GM19023 (cell line): ENCODE measurements at regions not wholly inside any gene's neighbourhood (a gene's known extent, or its start where the extent isn't known, plus 50 kb on each side); places are given as distances from the start of the nearest gene placed in this dataset.

Source experiments
- ATAC-seq: cut with Tn5 transposase; IDR thresholded peaks from one replicate; pipeline ENCODE4 v1.9.1; 2021; ENCODE audit warnings: mild to moderate bottlenecking, moderate library complexity; ENCODE audit not compliant: unreplicated experiment

DNA sequence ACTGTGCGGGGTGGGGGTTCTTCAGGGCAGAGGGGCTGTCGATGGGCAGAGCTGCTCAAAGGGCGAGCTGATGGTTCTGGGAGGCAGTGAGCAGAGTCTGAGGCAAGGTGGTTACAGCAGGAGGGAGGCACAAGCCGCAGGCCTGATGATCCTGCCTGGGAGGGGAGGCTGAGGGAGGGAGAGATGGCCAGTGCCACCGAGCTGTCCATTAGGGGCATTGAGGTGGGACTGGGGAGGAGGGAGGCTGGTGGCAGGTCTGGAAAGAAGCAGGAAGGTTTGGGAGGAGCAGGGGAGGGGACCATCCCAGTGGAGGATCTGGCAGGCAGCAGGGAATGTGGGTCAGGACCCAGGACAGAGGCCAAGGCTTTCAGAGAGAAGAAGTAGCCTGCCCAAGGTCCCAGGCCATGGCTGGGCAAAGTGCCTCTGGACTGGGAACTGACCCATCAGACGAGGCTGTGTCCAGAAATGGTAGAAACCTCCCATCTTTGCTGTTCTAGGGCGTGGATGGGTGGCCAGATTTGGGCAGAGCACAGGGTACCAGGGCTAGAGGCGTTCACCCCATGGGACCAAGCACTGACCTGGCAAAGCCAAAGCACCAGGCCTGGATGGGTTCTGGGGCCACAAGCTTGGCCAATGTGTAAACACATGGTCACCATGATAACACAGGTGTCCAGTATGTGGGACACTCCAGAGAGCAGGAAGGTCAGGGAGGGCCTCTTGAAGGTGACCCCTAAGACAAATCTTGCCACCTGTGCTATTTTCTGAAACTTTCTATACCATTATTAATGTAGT is 55.5 kb downstream of the INHBB start:
- no peak for ATAC-seq

DNA sequence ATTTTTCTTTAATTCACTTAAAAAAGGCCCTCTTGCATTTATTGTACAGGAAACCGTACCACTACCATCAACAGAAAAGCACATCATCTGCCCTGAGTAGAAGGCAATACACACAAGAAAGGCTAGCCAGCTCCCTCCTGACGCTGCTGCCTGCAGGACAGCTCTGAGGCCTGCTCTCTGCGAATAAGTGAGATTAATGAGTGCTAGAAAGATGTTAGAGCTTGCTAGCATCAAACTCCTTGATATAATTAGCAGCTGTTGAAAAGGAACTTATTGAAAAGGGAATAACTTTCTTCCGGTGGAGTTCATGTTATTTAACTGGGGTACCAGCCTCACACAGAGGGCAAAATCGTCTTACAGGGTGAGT is 56.1 kb downstream of the INHBB start:
- ATAC-seq: no peak

DNA sequence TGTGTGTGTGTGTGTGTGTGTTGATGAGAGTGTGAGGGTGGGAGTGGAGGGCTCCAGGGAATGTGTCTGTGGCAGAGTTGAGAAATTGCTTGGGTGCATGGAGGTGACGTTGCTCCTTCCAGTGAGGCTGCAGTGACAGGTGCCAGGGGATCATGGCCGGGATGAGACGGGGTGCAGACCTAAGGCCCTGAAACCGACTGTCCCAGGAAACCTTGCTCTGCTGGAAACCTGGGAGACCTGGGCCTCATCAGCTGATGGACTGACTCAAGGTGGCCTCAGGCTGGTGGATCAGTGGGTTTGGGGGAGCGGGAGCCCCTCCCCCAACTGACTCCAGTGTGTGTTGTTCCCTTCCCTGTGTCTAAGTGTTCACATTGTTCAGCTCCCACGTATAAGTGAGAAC is 56.6 kb downstream of the INHBB start:
- no peak for ATAC-seq

DNA sequence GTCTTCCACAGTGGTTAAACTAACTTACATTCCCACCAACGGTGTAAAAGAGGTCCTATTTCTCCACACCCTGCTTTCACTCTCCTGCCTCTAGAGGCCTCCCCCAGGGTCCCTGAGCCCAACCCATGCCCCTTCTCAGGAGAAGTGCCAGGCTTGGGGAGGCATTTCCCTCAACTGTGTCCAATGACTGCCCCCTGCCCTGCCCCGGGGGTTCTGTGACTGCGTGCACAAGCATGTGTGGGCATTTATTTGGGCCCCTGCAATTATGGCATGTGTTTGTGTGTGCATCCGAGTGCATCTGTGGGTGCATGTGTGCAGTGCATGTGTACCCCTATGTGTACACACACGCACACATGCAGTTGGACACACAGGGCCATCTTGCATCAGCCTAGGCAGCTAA is 57.3 kb downstream of the INHBB start:
- ATAC-seq: no peak

- ATAC-seq: no peak
These were observed 57.7 kb downstream of the INHBB start for GRCh38 chr2:120403676-120404075.

DNA sequence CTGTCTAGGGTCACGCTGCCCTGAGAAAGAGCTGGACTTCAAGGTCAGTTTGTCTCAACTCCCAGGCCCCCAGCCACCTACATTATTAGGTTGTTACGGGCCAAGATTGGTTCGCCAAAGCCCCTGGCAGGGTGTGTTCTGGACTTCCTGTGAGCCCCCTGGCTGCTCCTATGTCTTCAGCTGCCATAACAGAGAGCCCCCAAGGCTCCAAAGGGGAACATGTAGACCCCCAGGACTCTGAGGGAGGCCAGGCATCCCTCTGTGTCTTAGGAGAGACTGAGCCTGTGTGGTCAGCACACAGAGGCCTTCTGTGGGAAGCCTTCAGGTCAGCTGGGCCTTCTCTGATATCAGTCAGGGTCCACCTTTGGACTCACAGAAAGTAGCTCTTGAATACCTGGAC is 58.3 kb downstream of the INHBB start:
- no peak for ATAC-seq

DNA sequence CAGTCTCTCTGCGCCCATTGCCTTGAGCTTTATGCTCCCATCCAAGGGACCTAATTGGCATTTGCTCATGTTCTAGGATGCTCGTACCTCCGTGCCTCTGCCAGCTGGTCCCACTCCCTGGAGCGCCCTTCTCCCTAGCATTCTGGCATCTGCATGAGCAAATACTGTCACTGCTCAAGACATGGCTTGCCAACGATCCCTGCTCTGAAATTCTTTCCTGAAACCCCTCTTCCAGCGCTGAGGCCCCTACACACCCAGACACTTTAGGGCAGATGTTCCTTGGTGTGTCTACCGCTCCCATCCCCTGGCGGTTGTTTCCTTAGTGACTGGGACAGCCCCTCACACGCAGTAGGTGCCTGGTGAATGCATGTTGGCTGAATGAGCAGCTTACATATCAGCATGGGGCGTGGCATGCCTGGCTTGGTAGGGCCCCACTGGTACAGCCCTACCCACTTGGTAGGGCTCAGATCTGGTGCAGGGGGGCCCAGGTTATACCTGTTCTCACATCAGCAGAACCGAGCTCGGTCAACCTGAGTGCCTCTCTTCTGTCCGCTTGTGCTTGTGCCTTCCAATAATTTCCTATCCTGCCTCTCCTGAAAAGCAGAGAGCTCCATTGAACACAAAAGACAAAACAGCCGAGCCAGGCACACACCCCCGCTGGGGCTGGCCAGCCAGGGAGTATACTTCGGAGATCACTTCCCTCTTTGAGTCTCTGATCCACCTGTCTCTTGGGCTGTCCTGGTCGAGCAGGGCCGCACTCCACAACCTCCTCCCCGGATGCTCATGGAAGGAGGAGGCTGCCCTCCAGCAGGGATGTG is 59.2 kb downstream of the INHBB start:
- no peak for ATAC-seq

DNA sequence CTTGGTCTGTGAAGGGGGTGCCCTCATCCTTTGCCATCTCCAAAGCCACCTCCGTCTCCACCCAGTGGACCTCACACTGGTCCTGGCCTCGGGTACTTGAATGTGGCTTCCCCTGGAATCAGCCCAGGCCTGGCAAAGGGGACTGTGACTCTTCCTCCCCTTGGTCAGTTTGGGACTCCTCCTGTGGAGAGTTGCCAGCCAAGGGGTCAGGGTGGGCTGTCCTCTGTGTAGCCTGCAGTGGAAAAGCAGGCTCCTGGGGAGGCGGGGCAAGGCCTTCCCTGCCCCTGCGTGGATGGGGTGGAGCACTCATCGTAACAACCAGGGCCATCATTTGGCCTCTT is 59.8 kb downstream of the INHBB start:
- ATAC-seq: no peak

DNA sequence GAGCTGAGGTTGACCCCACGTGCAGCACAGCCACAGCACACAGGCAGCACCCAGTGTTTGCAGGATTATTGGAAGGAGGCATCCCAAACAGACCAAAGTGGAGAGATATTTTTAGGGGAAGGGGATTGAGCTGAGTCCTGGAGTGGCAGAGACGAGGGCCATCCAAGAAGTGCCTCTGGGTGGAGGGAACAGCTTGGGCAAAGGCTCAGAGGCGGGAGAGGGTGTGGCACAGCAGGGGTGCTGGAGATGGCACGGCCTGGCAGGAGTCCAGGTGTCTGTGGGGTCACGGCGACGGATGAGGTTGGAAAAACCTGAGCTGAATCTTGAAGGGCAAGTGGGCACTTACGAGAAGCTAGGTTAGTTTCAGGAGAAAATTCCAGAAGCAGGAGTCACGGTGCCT is 60.6 kb downstream of the INHBB start:
- no peak for ATAC-seq

DNA sequence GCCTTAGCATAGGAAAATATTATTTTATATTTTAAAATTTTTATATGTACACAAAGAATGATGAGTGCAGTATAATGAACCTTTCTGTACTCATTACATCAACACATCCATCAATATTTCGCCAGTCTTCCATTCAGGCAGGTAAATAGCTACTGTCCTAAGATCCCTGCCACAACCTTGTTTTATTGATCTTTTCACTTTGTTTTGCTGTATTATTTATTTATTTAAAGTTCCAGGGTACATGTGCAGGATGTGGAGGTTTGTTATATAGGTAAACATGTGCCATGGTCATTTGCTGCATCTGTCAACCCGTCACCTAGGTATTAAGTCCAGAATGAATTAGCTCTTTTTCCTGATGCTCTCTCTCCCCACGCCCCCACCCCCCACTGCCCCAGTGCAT is 64.6 kb downstream of the INHBB start:
- no peak for ATAC-seq

- ATAC-seq: no peak
These were observed 69.1 kb downstream of the INHBB start for GRCh38 chr2:120415060-120415459.

DNA sequence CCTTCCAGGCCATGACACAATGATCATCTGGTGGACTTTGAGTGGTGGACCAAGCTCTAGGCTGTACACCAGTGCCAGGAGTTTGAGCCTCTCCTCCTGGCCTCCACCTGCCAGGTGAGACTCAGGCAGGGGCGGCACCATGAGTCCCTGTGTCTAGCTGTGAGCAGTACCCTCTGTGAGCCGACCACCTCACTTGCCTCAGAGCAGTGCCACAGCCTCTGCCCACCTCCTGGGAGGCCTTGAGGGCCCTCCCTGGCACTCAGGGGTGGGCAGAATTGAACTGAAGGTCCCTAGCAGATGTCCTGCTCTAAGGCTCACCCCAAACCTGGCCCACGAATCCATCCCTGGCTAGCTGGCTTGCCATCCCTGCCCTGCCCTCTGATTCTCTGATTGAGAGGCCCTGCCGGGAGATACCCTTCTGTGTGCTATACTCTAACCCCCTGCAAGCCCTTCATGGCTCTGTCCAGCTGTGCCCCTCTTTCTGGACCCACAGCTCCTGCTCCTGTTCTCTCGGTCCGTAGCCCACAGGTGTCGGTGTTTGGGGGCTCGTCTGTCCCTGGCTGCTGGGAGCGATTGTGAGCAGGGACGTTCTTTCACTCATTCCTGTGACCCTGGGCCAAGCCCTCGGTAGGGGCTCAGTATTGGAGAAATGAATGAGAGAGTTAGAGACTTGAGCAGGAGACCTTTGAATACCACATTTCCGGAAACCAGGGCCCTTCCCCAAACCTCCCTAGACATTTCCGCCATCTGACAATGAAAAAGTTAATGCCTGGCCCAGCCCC is 70.0 kb downstream of the INHBB start:
- no peak for ATAC-seq

GRCh38 chr2:120418174-120418787 is 72.3 kb downstream of the INHBB start:
- no peak for ATAC-seq

GRCh38 chr2:120419073-120419472 is 73.1 kb downstream of the INHBB start:
- ATAC-seq: no peak

GRCh38 chr2:120419955-120420354 is 74.0 kb downstream of the INHBB start:
- no peak for ATAC-seq

- no peak for ATAC-seq
These were observed 75.3 kb downstream of the INHBB start for GRCh38 chr2:120421126-120421829.

DNA sequence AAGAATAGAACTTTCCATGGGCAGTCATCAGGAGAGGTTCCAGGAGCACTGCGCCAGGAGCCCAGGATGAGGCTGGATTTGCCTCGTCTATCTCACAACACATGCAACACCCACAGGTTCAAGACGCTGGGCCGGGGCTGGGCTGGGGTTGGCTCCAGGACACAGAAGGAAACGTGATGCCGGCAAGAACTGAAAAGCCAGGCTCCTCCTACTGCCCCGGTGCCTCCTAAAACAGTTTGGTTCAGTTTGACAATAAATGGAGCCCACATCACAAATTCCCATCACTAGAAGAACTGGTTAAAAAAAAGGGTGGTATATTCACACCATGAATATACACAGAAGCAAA is 75.9 kb downstream of the INHBB start:
- ATAC-seq: no peak

- no peak for ATAC-seq
These were observed 76.7 kb downstream of the INHBB start for GRCh38 chr2:120422465-120423160.

- no peak for ATAC-seq
These were observed 77.4 kb downstream of the INHBB start for GRCh38 chr2:120423167-120423943.
